ENCODE measurements at regions not wholly inside any gene's neighbourhood (a gene's known extent, or its start where the extent isn't known, plus 50 kb on each side); places are given as distances from the start of the nearest gene placed in this dataset.

GRCh38 chr13:50730496-50731351 lies 112.8 kb downstream of the DLEU7 start:
- TF ChIP-seq CTCF (IDR thresholded peaks at IDR 0.05), result no peak
- no peak for TF ChIP-seq POLR2AphosphoS5 (IDR thresholded peaks at IDR 0.05)
- TF ChIP-seq EP300 (IDR thresholded peaks at IDR 0.05), result no peak
- no peak for TF ChIP-seq POLR2A (IDR thresholded peaks at IDR 0.05)
